GM12891 (cell line): ENCODE measurements at regions not wholly inside any gene's neighbourhood (a gene's known extent, or its start where the extent isn't known, plus 50 kb on each side); places are given as distances from the start of the nearest gene placed in this dataset.

Experiments
- PAX5 ChIP-seq: IDR thresholded peaks from 2 replicates; pipeline ENCODE4 v1.6.1; 2011; ENCODE audit warnings: low read length, moderate library complexity, mild to moderate bottlenecking; ENCODE audit not compliant: insufficient read depth, severe bottlenecking
- POLR2A ChIP-seq: IDR thresholded peaks from 2 replicates; pipeline ENCODE4 v1.6.1; 2011; ENCODE audit warnings: low read depth, low read length, control low read depth
- POLR2AphosphoS5 ChIP-seq: IDR thresholded peaks from 2 replicates; pipeline ENCODE4 v1.6.1; 2011; ENCODE audit warnings: low read depth, low read length, control low read depth
- TAF1 ChIP-seq: IDR thresholded peaks from 2 replicates; pipeline ENCODE4 v1.6.1; 2011; ENCODE audit warnings: low read depth, low read length, control low read depth

GRCh38 chr18:25453556-25454269 lies 101.7 kb upstream of the ZNF521 start:
- TF ChIP-seq POLR2A, result no peak
- no peak for TF ChIP-seq POLR2AphosphoS5
- TF ChIP-seq PAX5, result no peak
- no peak for TF ChIP-seq TAF1
